Neural crest cell (in vitro differentiated cells): ENCODE measurements at regions not wholly inside any gene's neighbourhood (a gene's known extent, or its start where the extent isn't known, plus 50 kb on each side); places are given as distances from the start of the nearest gene placed in this dataset.
A peak's percentile ranks its signal among the peaks of the same experiment; 100 is the strongest.

Source experiments
- DNase-seq: peaks from one replicate; pipeline ENCODE4 v3.0.0; 2021; ENCODE audit warnings: low read depth, mixed read lengths, low spot score
- H3K27ac Mint-ChIP-seq: one replicate; pipeline ENCODE4 v1.8.0; 2021; ENCODE audit warnings: mild to moderate bottlenecking, mixed read lengths; ENCODE audit not compliant: unreplicated experiment
- H3K27me3 Mint-ChIP-seq: 2 replicates; pipeline ENCODE4 v1.8.0; 2021; ENCODE audit warnings: low read depth, mild to moderate bottlenecking, mixed read lengths
- H3K36me3 Mint-ChIP-seq: 2 replicates; pipeline ENCODE4 v1.8.0; 2021; ENCODE audit warnings: low read depth, mild to moderate bottlenecking, mixed read lengths
- H3K4me1 Mint-ChIP-seq: 2 replicates; pipeline ENCODE4 v1.8.0; 2021; ENCODE audit warnings: mixed read lengths
- H3K4me3 Mint-ChIP-seq: one replicate; pipeline ENCODE4 v1.8.0; 2021; ENCODE audit warnings: mild to moderate bottlenecking, mixed read lengths
- H3K9me3 Mint-ChIP-seq: 2 replicates; pipeline ENCODE4 v1.8.0; 2021; ENCODE audit warnings: mixed read lengths
- TF ChIP-seq, protein P1 (sequence below): fragments of 200-600 bp; sonication (generic); conservative IDR thresholded peaks from 2 replicates; pipeline ENCODE4 v1.5.0; 2021; ENCODE audit warnings: antibody characterized with exemption, mild to moderate bottlenecking

DNA sequence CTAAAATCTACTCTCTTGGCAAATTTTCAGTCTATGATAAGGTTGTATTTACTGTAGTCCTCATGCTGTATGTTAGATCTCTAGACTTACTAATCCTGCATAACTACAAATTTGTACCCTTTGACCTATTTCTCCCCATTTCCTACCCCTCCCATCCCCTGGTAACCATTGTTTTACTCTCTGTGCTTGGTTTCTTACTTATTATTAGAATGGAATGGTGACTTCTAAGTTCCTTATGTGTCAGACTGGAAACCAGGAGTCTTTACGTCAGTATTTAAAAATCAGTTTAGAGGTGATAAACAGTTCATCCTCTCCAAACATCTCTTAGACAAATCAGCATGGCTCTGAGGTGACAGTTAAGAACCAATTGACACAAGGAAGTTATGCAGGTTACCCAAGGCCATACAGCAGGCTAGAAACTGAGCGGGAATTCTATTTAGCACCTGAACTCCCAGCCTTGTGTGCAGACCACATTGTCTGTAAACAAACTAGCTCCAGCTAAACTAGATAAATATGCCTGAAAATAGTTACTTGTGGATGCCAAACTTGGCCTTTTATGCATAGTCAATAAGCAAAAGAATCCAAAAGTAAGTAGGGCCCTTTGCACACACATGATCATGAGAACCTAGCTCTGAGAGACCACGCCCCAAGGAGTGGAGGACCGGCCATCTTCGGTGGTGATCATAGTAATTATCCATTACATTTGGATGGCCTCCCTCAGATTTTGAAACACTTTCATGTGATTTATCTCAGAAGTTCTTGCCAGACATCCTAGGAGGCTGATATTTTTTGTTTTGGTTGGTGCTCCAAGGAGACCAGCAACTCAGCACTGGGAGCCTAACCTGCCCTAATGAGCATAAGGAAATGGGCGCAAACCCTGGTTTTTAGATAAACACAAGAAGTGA is 72.3 kb upstream of the BOC start:
- Mint-ChIP-seq H3K36me3 (peaks cover 9% of the 10 kb centered on the region), H3K9me3 (peaks cover 8% of the 10 kb centered on the region), H3K27ac (peak overlapping the region; percentile 79), H3K4me1 (peaks cover 5% of the 10 kb centered on the region), H3K4me3 (no peak overlapping the region), H3K27me3 (no peaks in the 10 kb centered on the region)
- TF ChIP-seq, protein P1, sequence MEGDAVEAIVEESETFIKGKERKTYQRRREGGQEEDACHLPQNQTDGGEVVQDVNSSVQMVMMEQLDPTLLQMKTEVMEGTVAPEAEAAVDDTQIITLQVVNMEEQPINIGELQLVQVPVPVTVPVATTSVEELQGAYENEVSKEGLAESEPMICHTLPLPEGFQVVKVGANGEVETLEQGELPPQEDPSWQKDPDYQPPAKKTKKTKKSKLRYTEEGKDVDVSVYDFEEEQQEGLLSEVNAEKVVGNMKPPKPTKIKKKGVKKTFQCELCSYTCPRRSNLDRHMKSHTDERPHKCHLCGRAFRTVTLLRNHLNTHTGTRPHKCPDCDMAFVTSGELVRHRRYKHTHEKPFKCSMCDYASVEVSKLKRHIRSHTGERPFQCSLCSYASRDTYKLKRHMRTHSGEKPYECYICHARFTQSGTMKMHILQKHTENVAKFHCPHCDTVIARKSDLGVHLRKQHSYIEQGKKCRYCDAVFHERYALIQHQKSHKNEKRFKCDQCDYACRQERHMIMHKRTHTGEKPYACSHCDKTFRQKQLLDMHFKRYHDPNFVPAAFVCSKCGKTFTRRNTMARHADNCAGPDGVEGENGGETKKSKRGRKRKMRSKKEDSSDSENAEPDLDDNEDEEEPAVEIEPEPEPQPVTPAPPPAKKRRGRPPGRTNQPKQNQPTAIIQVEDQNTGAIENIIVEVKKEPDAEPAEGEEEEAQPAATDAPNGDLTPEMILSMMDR, result no peak
- DNase-seq, result no peak

DNA sequence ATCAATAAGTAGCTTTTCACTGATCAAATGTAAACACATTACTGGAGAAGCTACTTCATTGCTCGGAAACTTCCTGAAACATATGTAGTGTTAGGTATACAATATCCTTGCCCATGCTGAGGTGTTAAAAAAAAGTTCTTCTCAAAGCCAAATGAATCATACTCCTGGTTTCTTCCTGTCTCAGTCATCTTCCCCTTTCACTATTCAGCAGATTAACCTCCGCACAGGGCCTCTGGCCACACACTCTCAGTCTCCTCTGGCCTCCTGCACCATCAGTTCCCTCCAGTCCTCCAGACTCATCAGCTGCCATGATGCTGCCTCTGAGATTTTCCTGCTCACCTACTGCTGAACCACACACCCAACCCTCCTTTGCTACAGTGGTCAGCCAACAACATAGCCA is 70.5 kb upstream of the BOC start:
- Mint-ChIP-seq H3K27me3 (no peaks in the 10 kb centered on the region), H3K4me3 (no peak overlapping the region), H3K27ac (peak overlapping the region; percentile 73), H3K4me1 (peaks cover 11% of the 10 kb centered on the region), H3K36me3 (peaks cover 9% of the 10 kb centered on the region), H3K9me3 (peaks cover 8% of the 10 kb centered on the region)
- TF ChIP-seq, protein P1, result no peak
- no peak for DNase-seq

DNA sequence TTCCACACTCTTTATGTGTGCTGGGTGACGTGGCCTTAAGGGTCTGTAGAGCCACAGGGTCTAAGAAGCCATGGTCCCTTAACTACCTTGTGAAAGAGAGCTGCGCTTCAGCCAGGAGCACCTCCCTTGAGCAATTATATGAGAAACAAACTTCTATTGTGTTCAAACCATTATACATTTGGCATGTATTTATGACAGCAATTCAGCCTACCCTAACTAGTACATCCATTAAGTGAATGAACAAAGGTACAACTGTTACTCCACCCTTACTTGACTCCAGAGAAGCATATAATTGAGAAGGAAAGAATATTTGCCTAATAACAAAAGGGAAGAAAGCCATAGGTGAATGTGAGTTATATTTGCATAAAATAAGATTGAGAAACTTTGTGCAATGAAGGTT is 69.8 kb upstream of the BOC start:
- TF ChIP-seq, protein P1, result no peak
- no peak for DNase-seq
- Mint-ChIP-seq H3K27ac (no peak overlapping the region), H3K9me3 (peaks cover 8% of the 10 kb centered on the region), H3K4me1 (peaks cover 12% of the 10 kb centered on the region), H3K4me3 (no peak overlapping the region), H3K36me3 (peaks cover 9% of the 10 kb centered on the region), H3K27me3 (no peaks in the 10 kb centered on the region)

DNA sequence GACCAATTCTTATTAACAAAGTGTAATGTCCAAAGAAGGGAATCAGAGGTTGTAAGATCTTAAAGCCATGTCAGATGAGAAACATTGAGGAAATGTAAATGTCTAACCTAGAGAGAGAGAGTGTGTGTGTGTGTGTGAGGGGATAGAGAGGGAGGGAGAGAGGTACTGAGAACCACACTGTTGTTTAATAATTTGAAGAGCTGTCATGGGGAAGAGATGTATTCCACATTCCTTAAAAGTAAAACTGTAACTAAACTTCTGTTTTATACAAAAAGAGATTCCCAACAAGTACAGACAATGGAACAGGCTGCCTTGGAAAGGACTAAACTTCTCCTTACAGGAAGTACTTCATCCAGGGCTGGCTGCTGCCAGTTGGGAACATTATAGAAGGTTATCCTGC is 68.9 kb upstream of the BOC start:
- peaks cover 9% of the 10 kb centered on the region for H3K36me3 Mint-ChIP-seq
- no peaks in the 10 kb centered on the region for H3K27me3 Mint-ChIP-seq
- TF ChIP-seq, protein P1, result no peak
- no peak for DNase-seq
- H3K4me1 Mint-ChIP-seq, result peaks cover 8% of the 10 kb centered on the region
- peak overlapping the region; percentile 1 for H3K27ac Mint-ChIP-seq
- peaks cover 8% of the 10 kb centered on the region for H3K9me3 Mint-ChIP-seq
- no peak overlapping the region for H3K4me3 Mint-ChIP-seq

DNA sequence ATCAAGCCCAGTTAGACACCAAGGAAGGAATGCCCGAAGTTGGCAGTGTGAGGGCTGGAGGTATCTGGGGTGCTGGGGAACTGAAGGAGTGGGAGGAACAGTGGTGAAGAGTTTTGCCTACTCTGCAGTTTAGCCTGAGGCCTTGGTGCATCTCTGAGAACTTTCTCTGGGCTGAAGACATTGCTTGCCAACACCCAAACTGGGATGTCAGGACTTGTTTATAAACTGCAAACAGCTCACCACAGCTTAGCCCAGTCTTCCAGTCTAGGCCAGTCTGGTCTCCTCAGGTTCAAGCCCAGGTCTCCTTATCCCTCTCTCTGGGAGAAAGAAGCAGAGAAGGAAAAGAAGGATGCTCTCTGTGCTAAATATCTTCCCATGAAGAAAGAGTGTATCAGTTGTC is 68.0 kb upstream of the BOC start:
- H3K27me3 Mint-ChIP-seq, result no peaks in the 10 kb centered on the region
- DNase-seq, result no peak
- H3K4me3 Mint-ChIP-seq, result no peak overlapping the region
- H3K4me1 Mint-ChIP-seq, result peaks cover 10% of the 10 kb centered on the region
- H3K9me3 Mint-ChIP-seq, result peaks cover 7% of the 10 kb centered on the region
- peaks cover 8% of the 10 kb centered on the region for H3K36me3 Mint-ChIP-seq
- TF ChIP-seq, protein P1, result no peak
- H3K27ac Mint-ChIP-seq, result no peak overlapping the region
